SH-SY5Y (cell line): ENCODE measurements at regions not wholly inside any gene's neighbourhood (a gene's known extent, or its start where the extent isn't known, plus 50 kb on each side); places are given as distances from the start of the nearest gene placed in this dataset.

Experiments used
- GATA2 ChIP-seq: IDR thresholded peaks from 2 replicates; pipeline ENCODE4 v1.6.1; 2011; ENCODE audit warnings: mild to moderate bottlenecking, low read depth, low read length
- GATA3 ChIP-seq: IDR thresholded peaks from 2 replicates; pipeline ENCODE4 v1.6.1; 2011; ENCODE audit warnings: low read depth, mild to moderate bottlenecking, low read length, moderate library complexity

GRCh38 chr2:226553333-226553732 lies 246.3 kb downstream of the IRS1 start:
- no peak for TF ChIP-seq GATA2
- TF ChIP-seq GATA3 = no peak
